NCI-H2081 treated with DMSO at 0.1 percent for 48 hours (cell line): ENCODE measurements at regions not wholly inside any gene's neighbourhood (a gene's known extent, or its start where the extent isn't known, plus 50 kb on each side); places are given as distances from the start of the nearest gene placed in this dataset.
A peak's percentile ranks its signal among the peaks of the same experiment; 100 is the strongest.
"Not testable (repeated sequence)": the region's sequence is repeated elsewhere in the genome, so short reads cannot be mapped to it uniquely, and the experiment has no call there.

Experiments
- DNase-seq: peaks from one replicate; lab custom pipeline; 2025; lab: John Stamatoyannopoulos, UW

GRCh38 chr1:87398641-87399040 is 70.0 kb downstream of the LMO4 start:
- DNase-seq = no peak

GRCh38 chr1:87399264-87399663 is 70.6 kb downstream of the LMO4 start:
- DNase-seq = peak; percentile 71

DNA sequence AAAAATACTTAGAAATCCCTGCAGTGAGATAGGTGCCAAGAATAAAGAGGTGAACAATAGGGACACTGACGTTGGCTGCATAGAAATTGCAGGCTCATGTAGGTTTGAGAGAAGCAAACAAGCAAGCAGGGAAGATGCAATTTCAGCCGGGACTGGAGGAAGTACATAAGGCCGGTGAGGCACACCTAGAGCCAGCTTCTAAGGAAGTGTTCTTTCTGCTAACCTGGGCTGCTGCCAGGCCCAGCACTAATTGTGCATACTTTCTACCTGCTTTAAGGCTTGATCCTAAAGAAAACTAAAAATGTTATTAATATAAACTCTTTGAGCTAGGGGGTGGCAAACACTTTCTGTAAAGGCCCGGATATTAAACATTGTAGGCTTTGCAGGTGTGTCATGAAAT is 71.0 kb downstream of the LMO4 start:
- DNase-seq = no peak

DNA sequence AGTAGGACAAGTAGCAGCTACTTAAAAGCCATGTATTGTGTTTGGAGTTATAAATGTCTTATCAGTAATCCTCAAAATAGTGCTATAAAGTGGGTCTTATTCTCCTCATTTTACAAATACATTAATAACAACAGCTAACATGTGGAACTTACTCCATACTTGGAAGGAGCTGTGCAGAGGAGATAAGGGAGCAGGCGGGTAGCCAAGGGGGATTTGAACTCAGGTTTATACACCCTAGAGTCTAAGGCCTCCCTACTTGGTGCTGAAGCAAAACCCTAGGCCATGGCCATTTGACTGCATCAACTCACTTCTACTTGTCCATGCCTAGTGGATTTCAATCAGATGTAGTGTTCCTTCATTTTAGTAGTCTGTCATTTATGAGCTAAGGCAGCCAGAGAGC is 72.1 kb downstream of the LMO4 start:
- DNase-seq = no peak

DNA sequence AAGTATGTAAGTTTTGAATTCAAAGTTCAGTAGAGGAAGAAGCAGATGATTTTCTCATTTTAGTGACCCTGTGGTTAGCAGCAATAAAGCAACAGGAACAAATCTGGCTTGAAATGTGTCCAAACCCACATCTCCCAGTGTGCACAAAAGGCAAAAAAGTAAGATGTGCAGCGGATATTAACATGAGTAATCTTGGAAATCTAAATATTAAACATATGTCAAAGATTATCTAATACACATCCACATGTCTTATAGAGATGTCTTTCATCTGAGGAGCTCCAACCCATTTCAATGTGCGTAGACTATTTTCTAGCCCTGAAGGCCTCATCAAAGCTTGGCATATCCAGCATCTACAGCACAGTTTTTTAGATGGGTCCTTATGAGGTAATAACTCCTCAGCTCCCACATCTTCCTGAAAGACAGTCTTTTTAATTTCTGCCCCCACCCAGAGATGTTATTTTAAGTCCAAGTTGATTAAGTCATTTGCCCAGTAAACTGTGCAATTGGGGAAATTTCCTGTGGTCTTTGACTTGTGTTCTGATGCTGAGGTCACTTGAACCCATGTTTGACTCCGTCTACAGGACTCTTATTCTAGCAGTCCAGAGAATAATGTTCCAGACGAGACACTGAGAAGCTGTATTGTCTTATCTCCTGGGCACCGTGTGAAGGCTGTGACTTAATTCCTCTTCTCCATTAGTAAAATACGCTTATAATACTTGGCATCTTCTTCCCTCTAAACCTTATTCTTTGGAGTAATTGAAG is 73.7 kb downstream of the LMO4 start:
- DNase-seq = no peak

GRCh38 chr1:87403061-87403820 is 74.6 kb downstream of the LMO4 start:
- no peak for DNase-seq

DNA sequence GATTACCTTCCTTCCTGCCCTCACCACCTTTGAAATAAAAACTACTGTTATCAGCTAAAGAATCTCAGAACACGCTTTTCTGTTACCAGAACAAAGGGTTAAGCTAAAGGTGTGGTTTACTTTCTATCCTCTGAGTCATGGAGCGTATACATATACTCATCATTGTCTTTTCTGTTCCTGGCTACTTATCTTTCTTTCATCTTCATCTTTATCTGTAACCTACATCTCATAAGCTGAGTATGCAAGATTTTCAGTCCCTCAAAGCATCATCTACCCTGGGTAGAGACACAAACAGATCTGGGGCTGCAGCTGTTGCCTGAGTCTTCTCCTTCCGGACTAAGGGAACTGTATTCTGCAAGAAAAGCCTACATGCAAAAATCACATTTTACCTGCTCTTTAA is 75.6 kb downstream of the LMO4 start:
- DNase-seq = no peak

- DNase-seq = no peak
Measured at GRCh38 chr1:87408665-87409248, 80.1 kb downstream of the LMO4 start.

DNA sequence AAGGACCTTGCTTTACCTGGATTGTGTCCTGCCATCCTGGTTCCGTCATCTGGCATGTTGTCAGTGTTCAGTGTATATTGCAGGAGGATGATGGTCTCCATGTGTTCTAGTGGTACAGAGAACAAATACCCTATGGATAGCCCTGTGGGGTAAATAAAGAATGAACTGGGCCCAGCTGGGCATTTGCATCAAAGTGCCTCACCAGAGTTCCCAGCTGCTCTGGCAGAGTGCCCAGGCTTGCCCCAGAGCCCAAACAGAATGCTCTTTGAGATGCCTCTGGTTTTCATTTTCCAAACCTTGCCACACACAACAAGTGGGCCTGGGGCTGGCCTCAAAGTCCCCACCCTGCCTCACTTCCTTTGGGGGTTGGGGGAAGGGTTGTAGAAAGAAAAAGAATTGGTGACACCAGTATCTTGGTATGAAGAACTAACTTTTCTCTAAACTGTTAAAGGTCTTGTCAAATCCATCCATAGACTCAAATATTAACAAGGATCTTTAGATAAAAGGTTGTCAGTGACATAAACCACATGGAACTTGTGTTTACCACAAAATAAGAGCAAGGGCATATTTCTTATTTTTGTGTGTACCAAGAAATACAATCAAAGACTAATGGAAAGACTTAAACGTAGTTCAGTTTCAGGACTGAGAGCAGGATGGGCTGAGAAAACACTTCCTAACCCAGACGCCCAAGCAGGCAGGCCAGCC is 82.2 kb downstream of the LMO4 start:
- peak; percentile 56 for DNase-seq

DNA sequence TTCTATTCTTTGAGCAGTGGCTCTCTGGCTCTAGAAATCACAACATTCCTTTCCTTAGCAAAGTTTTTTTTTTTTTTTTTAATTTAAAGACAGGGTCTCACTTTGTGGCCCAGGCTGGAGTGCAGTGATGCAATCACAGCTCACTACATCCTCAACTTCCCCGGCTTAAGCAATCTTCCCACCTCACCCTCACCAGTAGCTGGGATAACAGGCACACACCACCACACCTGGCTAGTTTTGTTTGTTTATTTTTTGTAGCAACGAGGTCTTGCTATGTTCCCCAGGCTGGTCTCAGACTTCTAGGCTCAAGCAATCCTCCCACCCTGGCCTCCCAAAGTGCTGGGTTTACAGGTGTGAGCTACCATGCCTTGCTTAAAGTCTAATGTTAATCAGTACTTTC is 85.2 kb downstream of the LMO4 start:
- DNase-seq = not testable (repeated sequence)

- DNase-seq = no peak
Measured at GRCh38 chr1:87418048-87418447, 89.4 kb downstream of the LMO4 start.

- no peak for DNase-seq
Measured at GRCh38 chr1:87421809-87422208, 93.1 kb downstream of the LMO4 start.

DNA sequence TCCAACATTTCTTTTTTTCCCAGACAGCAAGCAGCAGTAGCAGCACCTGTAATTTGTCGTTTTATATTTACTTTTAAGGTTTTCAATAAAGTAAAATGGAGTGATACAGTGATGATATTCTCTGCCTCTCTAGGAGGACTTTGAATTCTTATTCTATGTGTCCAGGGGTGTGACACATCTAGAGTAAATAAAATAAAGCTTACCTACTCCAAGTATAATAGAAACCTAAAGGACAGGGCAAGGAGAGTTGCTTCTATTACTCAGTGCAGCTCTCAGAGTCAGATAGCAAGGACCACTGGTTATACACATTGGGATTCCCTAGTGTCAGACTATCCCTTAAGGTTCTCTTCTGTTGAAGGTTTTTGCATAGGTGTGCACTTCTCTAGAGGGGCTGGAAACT is 95.9 kb downstream of the LMO4 start:
- no peak for DNase-seq

DNA sequence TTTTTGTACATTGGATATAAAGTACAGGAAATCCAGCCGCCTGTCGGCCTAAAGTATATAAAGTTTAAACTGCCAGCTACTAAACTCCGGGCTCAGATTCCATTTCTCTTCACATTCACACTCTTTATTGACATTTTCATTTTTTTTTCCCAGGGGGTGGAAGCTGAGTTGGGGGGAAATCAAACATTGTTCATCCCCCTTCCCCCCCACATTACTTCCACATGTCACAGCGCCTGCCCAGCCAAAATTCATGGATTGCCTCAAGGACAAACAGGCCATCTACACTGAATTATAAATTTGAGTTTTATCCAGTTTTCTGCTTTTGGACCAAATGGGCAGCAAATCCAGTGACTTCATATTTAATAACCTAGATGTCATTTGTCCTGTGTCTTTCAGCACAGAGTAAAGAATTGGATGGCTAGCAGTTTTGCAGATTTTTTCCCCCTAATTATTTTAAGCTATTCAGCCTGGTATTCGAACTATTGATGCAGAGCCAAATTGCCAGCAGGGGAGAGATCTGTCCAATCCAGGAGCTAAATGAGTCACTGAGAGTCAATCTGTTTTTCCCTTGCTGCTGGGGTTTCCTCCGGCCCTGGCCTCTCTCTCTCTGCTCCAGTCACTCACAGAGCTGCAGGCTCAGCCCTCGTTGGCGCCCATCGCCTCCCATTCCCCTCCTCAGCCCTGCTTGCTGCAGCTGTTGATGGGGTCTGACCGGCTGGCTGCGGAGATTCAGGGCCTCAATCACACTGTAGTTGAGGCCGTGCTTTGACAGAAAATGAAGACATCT is 98.0 kb downstream of the LMO4 start:
- DNase-seq = no peak

- no peak for DNase-seq
Measured at GRCh38 chr1:87428367-87428766, 99.7 kb downstream of the LMO4 start.

- no peak for DNase-seq
Measured at GRCh38 chr1:87428883-87429282, 100.2 kb downstream of the LMO4 start.

GRCh38 chr1:87432685-87433084 is 104.0 kb downstream of the LMO4 start:
- no peak for DNase-seq

GRCh38 chr1:87433101-87433500 is 104.4 kb downstream of the LMO4 start:
- DNase-seq = not testable (repeated sequence)

DNA sequence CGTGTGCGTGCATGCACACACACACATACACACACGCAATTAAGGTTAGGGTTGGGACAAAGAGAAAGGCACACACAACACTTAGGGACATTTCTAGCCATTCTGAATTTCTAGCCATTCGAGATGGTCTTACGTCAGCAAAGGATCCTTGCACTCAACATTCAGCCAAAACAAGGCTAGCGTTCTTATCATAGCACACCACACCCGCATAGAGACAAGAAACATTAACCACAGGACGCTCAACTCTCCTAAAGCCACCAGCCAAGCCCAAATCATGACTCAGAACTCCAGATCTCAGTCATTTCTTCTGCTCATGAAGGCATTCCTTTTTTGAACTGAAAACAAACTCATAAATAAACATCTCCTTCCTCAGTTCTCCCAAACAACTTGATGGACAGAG is 106.8 kb downstream of the LMO4 start:
- DNase-seq = no peak

DNA sequence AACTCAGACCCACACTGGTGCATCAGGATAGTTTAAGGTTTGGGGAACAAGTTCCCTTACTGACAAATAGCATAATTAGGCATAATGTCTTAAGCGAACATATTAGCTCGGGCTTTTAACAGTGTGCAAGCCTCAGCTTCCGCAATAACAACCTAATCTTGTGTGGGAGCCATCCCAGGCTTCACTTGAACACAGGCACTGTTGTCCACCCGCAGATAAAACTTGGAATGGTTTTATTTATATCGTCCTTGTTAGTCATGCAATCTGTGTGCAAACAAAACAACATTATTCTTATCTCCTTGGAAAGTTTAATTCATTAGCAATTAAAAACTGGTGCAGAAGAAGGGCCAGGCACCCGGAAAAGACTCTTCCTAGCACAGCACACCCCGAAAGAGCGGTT is 107.4 kb downstream of the LMO4 start:
- DNase-seq = not testable (repeated sequence)

- DNase-seq = no peak
Measured at GRCh38 chr1:87436534-87436933, 107.9 kb downstream of the LMO4 start.
